HEK293 (cell line): ENCODE measurements at regions not wholly inside any gene's neighbourhood (a gene's known extent, or its start where the extent isn't known, plus 50 kb on each side); places are given as distances from the start of the nearest gene placed in this dataset.

Source experiments
- CTCF ChIA-PET: fragments of 350-600 bp; formaldehyde crosslinking; extraction: SDS; loops from one replicate; lab custom pipeline; 2021; ENCODE audit warnings: antibody characterized with exemption; lab: Yijun Ruan, JAX
- POLR2A ChIA-PET: fragments of 300-600 bp; formaldehyde crosslinking; extraction: SDS; loops from one replicate; lab custom pipeline; 2020; ENCODE audit warnings: antibody characterized with exemption, inconsistent platforms; lab: Yijun Ruan, JAX
- H3K27ac ChIP-seq: fragments of 200-500 bp; sonication (Bioruptor generic); 2 replicates; pipeline ENCODE4 v1.5.1; 2014; ENCODE audit warnings: low read depth, low read length, control low read depth, inconsistent platforms; ENCODE audit errors: extremely low read depth
- H3K36me3 ChIP-seq, 2 experiments: fragments of 200-500 bp in 1 of 2; sonication (Bioruptor generic) in 1 of 2; 1 replicate in 1 of 2; 2 replicates in 1 of 2; pipeline ENCODE4 v1.5.1; 2014 to 2017; ENCODE audit warnings: inconsistent platforms in 2 of 2, low read length in 2 of 2; ENCODE audit not compliant: control insufficient read depth in 2 of 2, insufficient read depth in 1 of 2
- H3K4me1 ChIP-seq: fragments of 200-500 bp; sonication (Bioruptor generic); 2 replicates; pipeline ENCODE4 v1.5.1; 2014; ENCODE audit warnings: mild to moderate bottlenecking, low read length, inconsistent platforms; ENCODE audit not compliant: control insufficient read depth, insufficient read depth
- H3K4me3 ChIP-seq: 2 replicates; pipeline ENCODE4 v1.5.1; 2011; ENCODE audit warnings: low read depth, mild to moderate bottlenecking, control low read depth, low read length, moderate library complexity
- H3K9me3 ChIP-seq: fragments of 200-500 bp; sonication (Bioruptor generic); 2 replicates; pipeline ENCODE4 v1.5.1; 2014; ENCODE audit warnings: low read depth, low read length, inconsistent platforms; ENCODE audit not compliant: control insufficient read depth, insufficient read depth
- HIC1 ChIP-seq: fragments of 450-650 bp; formaldehyde crosslinking; IDR thresholded peaks from 2 replicates; pipeline ENCODE4 v1.5.1; 2016; ENCODE audit warnings: missing biosample characterization, missing genetic modification characterization
- HOXD13 ChIP-seq: sonication (generic); formaldehyde crosslinking; IDR thresholded peaks from 2 replicates; pipeline ENCODE4 v1.8.0; 2022; ENCODE audit warnings: missing genetic modification reagents, borderline replicate concordance
- KLF10 ChIP-seq: fragments of 450-650 bp; IDR thresholded peaks from 2 replicates; pipeline ENCODE4 v1.5.1; 2018; ENCODE audit warnings: missing biosample characterization, mild to moderate bottlenecking, missing genetic modification characterization
- MZF1 ChIP-seq: fragments of 450-650 bp; formaldehyde crosslinking; IDR thresholded peaks from 2 replicates; pipeline ENCODE4 v1.5.1; 2017; ENCODE audit warnings: missing biosample characterization, missing genetic modification characterization, borderline replicate concordance
- REPIN1 ChIP-seq: fragments of 450-650 bp; formaldehyde crosslinking; IDR thresholded peaks from 2 replicates; pipeline ENCODE4 v1.5.1; 2017; ENCODE audit warnings: missing biosample characterization, missing genetic modification characterization, low read depth
- SP2 ChIP-seq: fragments of 450-650 bp; formaldehyde crosslinking; IDR thresholded peaks from 2 replicates; pipeline ENCODE4 v1.5.1; 2016; ENCODE audit warnings: missing biosample characterization, missing genetic modification characterization
- ZBTB1 ChIP-seq: fragments of 450-650 bp; formaldehyde crosslinking; IDR thresholded peaks from 2 replicates; pipeline ENCODE4 v1.5.1; 2016; ENCODE audit warnings: missing biosample characterization, missing genetic modification characterization
- ZBTB17 ChIP-seq: fragments of 450-650 bp; formaldehyde crosslinking; IDR thresholded peaks from 2 replicates; pipeline ENCODE4 v1.5.1; 2016; ENCODE audit warnings: missing biosample characterization, missing genetic modification characterization
- ZBTB20 ChIP-seq: fragments of 450-650 bp; formaldehyde crosslinking; IDR thresholded peaks from 2 replicates; pipeline ENCODE4 v1.5.1; 2016; ENCODE audit warnings: missing biosample characterization, missing genetic modification characterization
- ZNF10 ChIP-seq: fragments of 450-650 bp; formaldehyde crosslinking; IDR thresholded peaks from 2 replicates; pipeline ENCODE4 v1.5.1; 2017; ENCODE audit warnings: missing biosample characterization, missing genetic modification characterization
- ZNF132 ChIP-seq: fragments of 450-650 bp; formaldehyde crosslinking; IDR thresholded peaks from 2 replicates; pipeline ENCODE4 v1.5.1; 2017; ENCODE audit warnings: missing biosample characterization, missing genetic modification characterization, borderline replicate concordance
- ZNF146 ChIP-seq: fragments of 450-650 bp; formaldehyde crosslinking; IDR thresholded peaks from 2 replicates; pipeline ENCODE4 v1.5.1; 2016; ENCODE audit warnings: missing biosample characterization, missing genetic modification characterization
- ZNF175 ChIP-seq: fragments of 450-650 bp; formaldehyde crosslinking; IDR thresholded peaks from 2 replicates; pipeline ENCODE4 v1.5.1; 2016; ENCODE audit warnings: missing biosample characterization, missing genetic modification characterization
- ZNF280D ChIP-seq: fragments of 450-650 bp; formaldehyde crosslinking; IDR thresholded peaks from 2 replicates; pipeline ENCODE4 v1.5.1; 2016; ENCODE audit warnings: missing biosample characterization, missing genetic modification characterization
- ZNF426 ChIP-seq: fragments of 450-650 bp; formaldehyde crosslinking; IDR thresholded peaks from 2 replicates; pipeline ENCODE4 v1.5.1; 2017; ENCODE audit warnings: missing biosample characterization, missing genetic modification characterization, mild to moderate bottlenecking, inconsistent platforms, moderate library complexity
- ZNF433 ChIP-seq: fragments of 450-650 bp; formaldehyde crosslinking; IDR thresholded peaks from 2 replicates; pipeline ENCODE4 v1.5.1; 2016; ENCODE audit warnings: missing biosample characterization, missing genetic modification characterization, low read depth
- ZNF530 ChIP-seq: fragments of 450-650 bp; formaldehyde crosslinking; IDR thresholded peaks from 2 replicates; pipeline ENCODE4 v1.5.1; 2016; ENCODE audit warnings: low read depth, missing biosample characterization, missing genetic modification characterization
- ZNF830 ChIP-seq: fragments of 450-650 bp; IDR thresholded peaks from 2 replicates; pipeline ENCODE4 v1.5.0; 2018; ENCODE audit warnings: missing biosample characterization, missing genetic modification characterization, low read depth, mild to moderate bottlenecking, moderate library complexity
- TF ChIP-seq, protein P1 (sequence below): fragments of 450-650 bp; formaldehyde crosslinking; IDR thresholded peaks from 2 replicates; pipeline ENCODE4 v1.5.1; 2016; ENCODE audit warnings: missing biosample characterization, missing genetic modification characterization
- TF ChIP-seq, protein P2 (sequence below): fragments of 450-650 bp; formaldehyde crosslinking; IDR thresholded peaks from 2 replicates; pipeline ENCODE4 v1.5.1; 2016; ENCODE audit warnings: missing biosample characterization, missing genetic modification characterization

- ChIA-PET CTCF (no interaction called here), POLR2A (no interaction called here)
These were observed 1132.1 kb upstream of the CNTN5 start for GRCh38 chr11:97888641-97889040.

More at GRCh38 chr11:97888641-97889040, 1132.1 kb upstream of the CNTN5 start:
- Histone ChIP-seq H3K9me3 (no peaks in the 10 kb centered on the region), H3K4me3 (no peak overlapping the region), H3K36me3 (no peaks in the 10 kb centered on the region), H3K27ac (no peak overlapping the region), H3K4me1 (no peaks in the 10 kb centered on the region)
- TF ChIP-seq MZF1 = no peak
- TF ChIP-seq ZNF280D (tag by site-specific recombination) = no peak
- TF ChIP-seq HOXD13 (CRISPR knock-in tag) = no peak
- no peak for TF ChIP-seq ZNF175
- no peak for TF ChIP-seq ZNF10
- TF ChIP-seq ZBTB17 (tag by site-specific recombination) = no peak
- no peak for TF ChIP-seq HIC1
- TF ChIP-seq KLF10 (tag by site-specific recombination) = no peak
- TF ChIP-seq REPIN1 (tag by site-specific recombination) = no peak
- no peak for TF ChIP-seq ZBTB1 (tag by site-specific recombination)
- TF ChIP-seq, protein P1, sequence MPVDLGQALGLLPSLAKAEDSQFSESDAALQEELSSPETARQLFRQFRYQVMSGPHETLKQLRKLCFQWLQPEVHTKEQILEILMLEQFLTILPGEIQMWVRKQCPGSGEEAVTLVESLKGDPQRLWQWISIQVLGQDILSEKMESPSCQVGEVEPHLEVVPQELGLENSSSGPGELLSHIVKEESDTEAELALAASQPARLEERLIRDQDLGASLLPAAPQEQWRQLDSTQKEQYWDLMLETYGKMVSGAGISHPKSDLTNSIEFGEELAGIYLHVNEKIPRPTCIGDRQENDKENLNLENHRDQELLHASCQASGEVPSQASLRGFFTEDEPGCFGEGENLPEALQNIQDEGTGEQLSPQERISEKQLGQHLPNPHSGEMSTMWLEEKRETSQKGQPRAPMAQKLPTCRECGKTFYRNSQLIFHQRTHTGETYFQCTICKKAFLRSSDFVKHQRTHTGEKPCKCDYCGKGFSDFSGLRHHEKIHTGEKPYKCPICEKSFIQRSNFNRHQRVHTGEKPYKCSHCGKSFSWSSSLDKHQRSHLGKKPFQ (tag by site-specific recombination) = no peak
- no peak for TF ChIP-seq ZBTB20
- no peak for TF ChIP-seq ZNF530 (tag by site-specific recombination)
- TF ChIP-seq, protein P2, sequence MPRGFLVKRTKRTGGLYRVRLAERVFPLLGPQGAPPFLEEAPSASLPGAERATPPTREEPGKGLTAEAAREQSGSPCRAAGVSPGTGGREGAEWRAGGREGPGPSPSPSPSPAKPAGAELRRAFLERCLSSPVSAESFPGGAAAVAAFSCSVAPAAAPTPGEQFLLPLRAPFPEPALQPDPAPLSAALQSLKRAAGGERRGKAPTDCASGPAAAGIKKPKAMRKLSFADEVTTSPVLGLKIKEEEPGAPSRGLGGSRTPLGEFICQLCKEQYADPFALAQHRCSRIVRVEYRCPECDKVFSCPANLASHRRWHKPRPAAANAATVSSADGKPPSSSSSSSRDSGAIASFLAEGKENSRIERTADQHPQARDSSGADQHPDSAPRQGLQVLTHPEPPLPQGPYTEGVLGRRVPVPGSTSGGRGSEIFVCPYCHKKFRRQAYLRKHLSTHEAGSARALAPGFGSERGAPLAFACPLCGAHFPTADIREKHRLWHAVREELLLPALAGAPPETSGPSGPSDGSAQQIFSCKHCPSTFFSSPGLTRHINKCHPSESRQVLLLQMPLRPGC (tag by site-specific recombination) = no peak
- TF ChIP-seq ZNF830 (tag by site-specific recombination) = no peak
- TF ChIP-seq ZNF426 (tag by site-specific recombination) = no peak
- no peak for TF ChIP-seq ZNF146 (tag by site-specific recombination)
- no peak for TF ChIP-seq ZNF433
- no peak for TF ChIP-seq ZNF132 (tag by site-specific recombination)
- no peak for TF ChIP-seq SP2 (tag by site-specific recombination)
